HG03066 (cell line): ENCODE measurements at regions not wholly inside any gene's neighbourhood (a gene's known extent, or its start where the extent isn't known, plus 50 kb on each side); places are given as distances from the start of the nearest gene placed in this dataset.
A peak's percentile ranks its signal among the peaks of the same experiment; 100 is the strongest.

Experiments
- ATAC-seq: cut with Tn5 transposase; IDR thresholded peaks from one replicate; pipeline ENCODE4 v1.9.1; 2021; ENCODE audit warnings: low read depth; ENCODE audit not compliant: unreplicated experiment

GRCh38 chr11:104614117-104614680, 284.1 kb downstream of the CASP12 start:
- no peak for ATAC-seq

- no peak for ATAC-seq
These were observed 287.6 kb downstream of the CASP12 start for GRCh38 chr11:104610635-104611034.

- ATAC-seq = peak; percentile 75
These were observed 288.8 kb downstream of the CASP12 start for GRCh38 chr11:104609311-104610085.

- ATAC-seq = no peak
These were observed 295.6 kb downstream of the CASP12 start for GRCh38 chr11:104602643-104603042.

GRCh38 chr11:104594228-104594958, 303.9 kb downstream of the CASP12 start:
- ATAC-seq = no peak

- no peak for ATAC-seq
These were observed 309.3 kb downstream of the CASP12 start for GRCh38 chr11:104588970-104589369.

- no peak for ATAC-seq
These were observed 309.8 kb downstream of the CASP12 start for GRCh38 chr11:104588446-104588845.

GRCh38 chr11:104584823-104585222, 313.4 kb downstream of the CASP12 start:
- no peak for ATAC-seq

- no peak for ATAC-seq
These were observed 314.4 kb downstream of the CASP12 start for GRCh38 chr11:104583857-104584256.

GRCh38 chr11:104582431-104582830, 315.8 kb downstream of the CASP12 start:
- ATAC-seq = no peak

- no peak for ATAC-seq
These were observed 316.8 kb downstream of the CASP12 start for GRCh38 chr11:104581246-104581980.

- no peak for ATAC-seq
These were observed 324.7 kb downstream of the CASP12 start for GRCh38 chr11:104573441-104573990.

- no peak for ATAC-seq
These were observed 326.0 kb downstream of the CASP12 start for GRCh38 chr11:104572279-104572678.

GRCh38 chr11:104570078-104570701, 328.1 kb downstream of the CASP12 start:
- no peak for ATAC-seq

- ATAC-seq = no peak
These were observed 332.7 kb downstream of the CASP12 start for GRCh38 chr11:104565583-104565961.

GRCh38 chr11:104564921-104565582, 333.2 kb downstream of the CASP12 start:
- ATAC-seq = no peak

GRCh38 chr11:104556606-104557301, 341.5 kb downstream of the CASP12 start:
- no peak for ATAC-seq

- no peak for ATAC-seq
These were observed 349.2 kb downstream of the CASP12 start for GRCh38 chr11:104549019-104549418.

GRCh38 chr11:104547996-104548661, 350.1 kb downstream of the CASP12 start:
- ATAC-seq = no peak
